AG10803 (cell line): ENCODE measurements at regions not wholly inside any gene's neighbourhood (a gene's known extent, or its start where the extent isn't known, plus 50 kb on each side); places are given as distances from the start of the nearest gene placed in this dataset.

Source experiments
- DNase-seq: peaks from one replicate; pipeline ENCODE4 v3.0.0; 2010; ENCODE audit warnings: low read depth
- H3K4me3 ChIP-seq: 2 replicates; pipeline ENCODE4 v1.5.1; 2011; ENCODE audit warnings: mild to moderate bottlenecking, low read length, control low read depth
- TF ChIP-seq, protein P1 (sequence below): conservative IDR thresholded peaks from 2 replicates; pipeline ENCODE4 v1.5.1; 2011; ENCODE audit warnings: mild to moderate bottlenecking, low read length, control low read depth, inconsistent platforms

DNA sequence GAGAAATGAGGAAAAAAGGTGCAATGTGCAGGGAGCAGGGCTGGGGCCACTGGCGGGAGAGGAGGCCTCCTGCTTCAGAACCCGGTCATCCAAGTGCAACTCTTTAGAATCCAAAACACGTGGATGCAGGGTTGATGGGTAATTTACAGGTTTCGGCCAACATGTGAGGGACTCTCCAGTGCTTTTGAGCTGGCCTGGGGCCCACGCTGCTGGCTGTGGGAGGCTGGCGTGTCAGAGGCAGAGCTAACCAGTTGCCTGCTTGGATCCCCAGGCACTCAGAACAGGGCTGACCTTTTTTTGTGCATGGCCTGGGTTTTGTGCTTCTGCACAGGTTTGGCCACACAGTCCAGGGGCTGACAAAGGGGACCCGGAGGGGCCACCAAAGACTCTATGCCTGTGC lies 61.6 kb downstream of the GADD45G start:
- no peak overlapping the region for H3K4me3 ChIP-seq
- no peak for DNase-seq
- TF ChIP-seq, protein P1, sequence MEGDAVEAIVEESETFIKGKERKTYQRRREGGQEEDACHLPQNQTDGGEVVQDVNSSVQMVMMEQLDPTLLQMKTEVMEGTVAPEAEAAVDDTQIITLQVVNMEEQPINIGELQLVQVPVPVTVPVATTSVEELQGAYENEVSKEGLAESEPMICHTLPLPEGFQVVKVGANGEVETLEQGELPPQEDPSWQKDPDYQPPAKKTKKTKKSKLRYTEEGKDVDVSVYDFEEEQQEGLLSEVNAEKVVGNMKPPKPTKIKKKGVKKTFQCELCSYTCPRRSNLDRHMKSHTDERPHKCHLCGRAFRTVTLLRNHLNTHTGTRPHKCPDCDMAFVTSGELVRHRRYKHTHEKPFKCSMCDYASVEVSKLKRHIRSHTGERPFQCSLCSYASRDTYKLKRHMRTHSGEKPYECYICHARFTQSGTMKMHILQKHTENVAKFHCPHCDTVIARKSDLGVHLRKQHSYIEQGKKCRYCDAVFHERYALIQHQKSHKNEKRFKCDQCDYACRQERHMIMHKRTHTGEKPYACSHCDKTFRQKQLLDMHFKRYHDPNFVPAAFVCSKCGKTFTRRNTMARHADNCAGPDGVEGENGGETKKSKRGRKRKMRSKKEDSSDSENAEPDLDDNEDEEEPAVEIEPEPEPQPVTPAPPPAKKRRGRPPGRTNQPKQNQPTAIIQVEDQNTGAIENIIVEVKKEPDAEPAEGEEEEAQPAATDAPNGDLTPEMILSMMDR = no peak

DNA sequence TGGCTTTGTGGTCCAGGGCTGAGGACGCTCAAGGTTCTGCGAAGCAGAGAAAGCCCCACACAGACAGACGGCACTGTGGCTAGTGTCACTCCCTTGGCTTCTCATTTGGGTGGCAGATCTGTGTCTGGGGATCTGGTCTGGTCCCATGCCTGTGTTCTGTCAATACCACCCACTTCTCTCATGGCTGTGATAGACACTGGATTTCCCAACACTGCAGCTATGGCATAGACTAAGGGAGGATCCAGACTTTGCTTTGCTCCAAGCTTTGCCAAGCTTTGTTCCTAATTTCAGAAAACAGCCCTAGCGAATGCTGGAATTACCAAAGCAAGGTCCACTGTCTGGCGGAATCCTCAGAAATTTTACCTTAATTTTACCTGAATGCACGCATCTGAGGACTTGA lies 62.1 kb downstream of the GADD45G start:
- no peak overlapping the region for H3K4me3 ChIP-seq
- TF ChIP-seq, protein P1 = no peak
- DNase-seq = no peak

DNA sequence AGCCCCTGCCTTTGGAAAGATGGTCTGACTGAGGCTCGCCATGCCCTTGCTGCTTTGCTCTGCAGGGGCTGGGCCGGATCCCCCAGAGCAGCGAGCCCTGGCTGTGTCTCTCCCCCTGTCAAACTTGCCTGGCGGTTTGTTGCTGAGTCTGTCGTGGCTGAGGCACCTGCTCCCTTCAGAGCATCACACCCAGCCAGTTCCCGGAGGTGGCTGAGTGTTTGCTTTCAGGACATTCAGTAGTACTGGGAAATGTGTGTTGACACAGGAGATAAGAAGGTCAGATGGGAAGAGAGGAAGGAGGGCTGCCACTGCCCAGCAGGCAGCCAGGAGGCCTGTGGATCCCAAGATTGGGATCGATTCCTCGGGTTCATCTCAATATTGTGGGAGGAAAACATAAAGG lies 62.9 kb downstream of the GADD45G start:
- H3K4me3 ChIP-seq = no peak overlapping the region
- TF ChIP-seq, protein P1 = no peak

DNA sequence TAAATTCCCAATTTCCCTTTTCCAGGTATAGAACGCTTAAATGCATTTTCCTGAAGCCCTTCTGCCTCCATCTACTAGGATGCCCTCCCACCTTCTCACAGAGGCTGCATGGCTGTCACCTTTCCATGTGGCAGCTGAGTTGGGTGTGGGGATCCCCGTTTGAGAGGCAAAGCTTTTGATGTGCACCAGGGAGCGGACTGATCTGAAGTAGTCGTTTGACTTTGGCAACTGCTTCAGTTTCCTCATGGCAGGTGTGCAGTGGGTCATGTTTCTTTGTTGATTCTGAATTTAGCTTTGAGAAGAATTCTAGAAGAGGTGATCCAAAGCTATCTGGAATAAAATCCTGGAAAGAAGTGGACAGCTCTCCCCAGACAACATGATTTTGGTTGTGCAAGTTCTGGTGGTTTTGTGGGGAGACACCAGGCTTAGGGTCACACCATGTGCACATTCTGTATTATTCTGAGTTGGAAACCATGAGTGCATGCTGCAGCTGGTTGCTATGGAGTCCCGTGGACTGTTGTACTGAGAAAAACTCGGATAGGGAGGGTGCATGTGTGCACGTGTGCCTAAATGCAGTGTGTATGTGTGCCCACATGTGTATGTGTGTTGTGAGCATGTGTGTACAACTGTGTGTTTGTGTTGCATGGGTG lies 63.5 kb downstream of the GADD45G start:
- TF ChIP-seq, protein P1 = no peak
- no peak overlapping the region for H3K4me3 ChIP-seq
- no peak for DNase-seq

More for the DNA sequence above, 62.9 kb downstream of the GADD45G start:
- DNase-seq = no peak

DNA sequence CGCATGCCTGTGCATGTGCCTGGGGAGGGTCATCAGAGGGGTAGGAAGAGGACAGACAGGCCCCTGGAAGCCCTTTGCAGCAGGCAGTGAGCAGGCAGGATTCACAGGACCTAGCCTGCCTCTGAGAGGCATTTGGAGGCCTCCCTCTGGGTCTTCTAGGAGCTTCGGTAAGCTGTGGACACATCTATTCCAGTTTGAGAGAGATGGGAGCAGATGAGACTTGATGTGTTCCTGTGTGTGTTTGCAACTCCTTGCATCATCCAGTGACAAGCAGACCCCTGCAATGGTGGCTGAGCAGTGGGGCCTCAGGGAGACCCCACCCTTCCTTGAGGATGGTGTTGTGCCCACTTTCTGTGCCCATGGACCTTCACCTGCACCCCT lies 64.0 kb downstream of the GADD45G start:
- no peak overlapping the region for H3K4me3 ChIP-seq
- TF ChIP-seq, protein P1 = no peak
- no peak for DNase-seq

DNA sequence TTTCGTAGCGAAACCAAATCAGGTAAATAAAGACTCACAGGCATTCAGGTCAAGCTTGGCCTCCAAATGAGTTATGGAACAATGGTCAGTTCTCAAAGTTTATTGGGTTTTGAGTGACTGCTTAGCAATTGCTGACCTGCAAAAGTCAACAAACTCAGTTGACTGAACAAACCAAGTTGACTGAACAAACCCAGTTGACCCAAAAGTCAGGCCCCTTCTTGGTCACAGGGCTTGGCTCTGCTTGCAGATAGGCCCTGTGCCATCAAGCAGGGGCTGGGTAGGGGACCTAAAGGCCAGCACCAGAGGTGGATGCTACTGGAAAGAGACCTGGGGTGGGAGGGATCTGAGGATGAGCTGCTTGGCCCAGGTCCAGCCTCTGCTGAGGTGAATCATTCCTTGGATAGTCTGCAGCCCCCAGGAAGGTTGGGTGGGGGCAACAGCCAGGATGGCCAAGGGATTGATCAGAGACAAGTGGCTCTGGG lies 64.6 kb downstream of the GADD45G start:
- no peak overlapping the region for H3K4me3 ChIP-seq
- DNase-seq = no peak
- TF ChIP-seq, protein P1 = no peak

DNA sequence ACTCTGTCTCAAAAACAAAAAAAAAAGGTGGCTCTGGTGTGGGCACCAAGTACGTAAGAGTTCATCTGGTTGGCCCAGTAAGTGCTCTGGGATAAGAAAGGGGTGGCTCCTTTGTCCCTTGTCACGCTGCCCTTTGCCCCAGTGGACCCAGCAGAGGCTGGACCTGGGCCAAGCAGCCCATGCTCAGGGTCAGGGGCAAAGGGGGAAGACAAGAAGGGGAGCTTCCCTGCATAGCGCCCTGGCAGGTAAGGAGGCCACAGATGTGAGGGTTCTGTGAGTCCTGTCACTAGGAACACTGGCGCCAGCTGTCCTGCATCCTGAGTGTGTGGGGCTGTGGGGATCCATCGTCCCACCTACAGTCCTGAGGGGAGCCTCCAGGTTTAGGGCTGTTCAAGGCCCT lies 65.3 kb downstream of the GADD45G start:
- DNase-seq = no peak
- TF ChIP-seq, protein P1 = no peak
- no peak overlapping the region for H3K4me3 ChIP-seq
